Mucosa of gallbladder (tissue), 1 donor: ENCODE measurements at regions not wholly inside any gene's neighbourhood (a gene's known extent, or its start where the extent isn't known, plus 50 kb on each side); places are given as distances from the start of the nearest gene placed in this dataset.
"Not testable (repeated sequence)": the region's sequence is repeated elsewhere in the genome, so short reads cannot be mapped to it uniquely, and the experiment has no call there.

Experiments used
- DNase-seq: peaks from one replicate; pipeline ENCODE4 v3.0.0-alpha.2; 2020; ENCODE audit warnings: low spot score
- donor health status: DM: no; HTN: no; CAD: no.

GRCh38 chr20:39778431-39778830 lies 816.3 kb downstream of the DHX35 start:
- DNase-seq, result no peak

GRCh38 chr20:39777610-39778009 lies 815.5 kb downstream of the DHX35 start:
- no peak for DNase-seq

GRCh38 chr20:39775110-39775509 lies 813.0 kb downstream of the DHX35 start:
- peak; percentile 55 for DNase-seq

- no peak for DNase-seq
Measured at GRCh38 chr20:39773380-39774000, 811.3 kb downstream of the DHX35 start.

- DNase-seq, result no peak
Measured at GRCh38 chr20:39767352-39767751, 805.2 kb downstream of the DHX35 start.

GRCh38 chr20:39766333-39766732 lies 804.2 kb downstream of the DHX35 start:
- no peak for DNase-seq

- DNase-seq, result no peak
Measured at GRCh38 chr20:39762716-39763115, 800.6 kb downstream of the DHX35 start.

- DNase-seq, result no peak
Measured at GRCh38 chr20:39758876-39759275, 796.7 kb downstream of the DHX35 start.

GRCh38 chr20:39756828-39757227 lies 794.7 kb downstream of the DHX35 start:
- no peak for DNase-seq

GRCh38 chr20:39756369-39756768 lies 794.2 kb downstream of the DHX35 start:
- DNase-seq, result no peak

GRCh38 chr20:39752262-39752876 lies 790.2 kb downstream of the DHX35 start:
- no peak for DNase-seq

GRCh38 chr20:39751557-39752137 lies 789.5 kb downstream of the DHX35 start:
- DNase-seq, result no peak

GRCh38 chr20:39745380-39745779 lies 783.2 kb downstream of the DHX35 start:
- no peak for DNase-seq

GRCh38 chr20:39738651-39739050 lies 776.5 kb downstream of the DHX35 start:
- DNase-seq, result no peak

- DNase-seq, result no peak
Measured at GRCh38 chr20:39736434-39737327, 774.5 kb downstream of the DHX35 start.

- not testable (repeated sequence) for DNase-seq
Measured at GRCh38 chr20:39725513-39725912, 763.4 kb downstream of the DHX35 start.

GRCh38 chr20:39719293-39719692 lies 757.1 kb downstream of the DHX35 start:
- DNase-seq, result no peak

- no peak for DNase-seq
Measured at GRCh38 chr20:39717936-39718335, 755.8 kb downstream of the DHX35 start.

GRCh38 chr20:39716796-39717341 lies 754.7 kb downstream of the DHX35 start:
- DNase-seq, result no peak

GRCh38 chr20:39713076-39713840 lies 751.1 kb downstream of the DHX35 start:
- DNase-seq, result no peak

- DNase-seq, result peak; percentile 22
Measured at GRCh38 chr20:39706184-39706663, 744.1 kb downstream of the DHX35 start.
